Gastroesophageal sphincter (tissue), 3 donors: ENCODE measurements at regions not wholly inside any gene's neighbourhood (a gene's known extent, or its start where the extent isn't known, plus 50 kb on each side); places are given as distances from the start of the nearest gene placed in this dataset.
"Not testable (repeated sequence)": the region's sequence is repeated elsewhere in the genome, so short reads cannot be mapped to it uniquely, and the experiment has no call there.

Experiments
- EP300 ChIP-seq: sonication (generic); formaldehyde crosslinking; IDR thresholded peaks from one replicate; pipeline ENCODE4 v1.6.1; 2017; ENCODE audit warnings: antibody characterized with exemption, mild to moderate bottlenecking
- POLR2A ChIP-seq, 2 donors: fragments of 450-650 bp; IDR thresholded peaks; one replicate each; pipeline ENCODE4 v1.6.1; 2017; ENCODE audit warnings: antibody characterized with exemption in 2 of 2, mild to moderate bottlenecking in 2 of 2, moderate library complexity in 1 of 2
- POLR2AphosphoS5 ChIP-seq: sonication (generic); formaldehyde crosslinking; IDR thresholded peaks from one replicate; pipeline ENCODE4 v1.6.1; 2017; ENCODE audit warnings: antibody characterized with exemption
- TF ChIP-seq, protein P1 (sequence below), 4 experiments: fragments of 200-600 bp in 2 of 4; fragments of 450-650 bp in 2 of 4; sonication (generic) in 1 of 4; IDR thresholded peaks; one replicate each; pipeline ENCODE4 v1.5.1; 2017 to 2019; ENCODE audit warnings: antibody characterized with exemption in 4 of 4, mild to moderate bottlenecking in 2 of 4, moderate library complexity in 2 of 4

DNA sequence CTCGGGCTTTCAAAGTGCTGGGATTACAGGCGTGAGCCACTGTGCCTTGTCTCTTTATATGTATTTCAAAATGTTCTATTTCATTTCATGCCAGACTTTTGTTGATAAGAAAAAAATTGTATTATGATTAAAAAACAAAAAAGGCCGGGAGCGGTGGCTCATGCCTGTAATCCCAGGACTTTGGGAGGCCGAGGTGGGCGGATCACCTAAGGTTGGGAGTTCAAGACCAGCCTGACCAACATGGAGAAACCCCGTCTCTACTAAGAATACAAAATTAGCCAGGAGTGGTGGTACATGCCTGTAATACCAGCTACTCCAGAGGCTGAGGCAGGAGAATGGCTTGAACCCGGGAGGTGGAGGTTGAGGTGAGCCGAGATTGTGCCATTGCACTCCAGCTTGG, 121.9 kb downstream of the KCNJ18 start:
- TF ChIP-seq, protein P1, sequence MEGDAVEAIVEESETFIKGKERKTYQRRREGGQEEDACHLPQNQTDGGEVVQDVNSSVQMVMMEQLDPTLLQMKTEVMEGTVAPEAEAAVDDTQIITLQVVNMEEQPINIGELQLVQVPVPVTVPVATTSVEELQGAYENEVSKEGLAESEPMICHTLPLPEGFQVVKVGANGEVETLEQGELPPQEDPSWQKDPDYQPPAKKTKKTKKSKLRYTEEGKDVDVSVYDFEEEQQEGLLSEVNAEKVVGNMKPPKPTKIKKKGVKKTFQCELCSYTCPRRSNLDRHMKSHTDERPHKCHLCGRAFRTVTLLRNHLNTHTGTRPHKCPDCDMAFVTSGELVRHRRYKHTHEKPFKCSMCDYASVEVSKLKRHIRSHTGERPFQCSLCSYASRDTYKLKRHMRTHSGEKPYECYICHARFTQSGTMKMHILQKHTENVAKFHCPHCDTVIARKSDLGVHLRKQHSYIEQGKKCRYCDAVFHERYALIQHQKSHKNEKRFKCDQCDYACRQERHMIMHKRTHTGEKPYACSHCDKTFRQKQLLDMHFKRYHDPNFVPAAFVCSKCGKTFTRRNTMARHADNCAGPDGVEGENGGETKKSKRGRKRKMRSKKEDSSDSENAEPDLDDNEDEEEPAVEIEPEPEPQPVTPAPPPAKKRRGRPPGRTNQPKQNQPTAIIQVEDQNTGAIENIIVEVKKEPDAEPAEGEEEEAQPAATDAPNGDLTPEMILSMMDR (IDR thresholded peaks at IDR 0.05), result not testable (repeated sequence)
- TF ChIP-seq POLR2A (IDR thresholded peaks at IDR 0.05); POLR2AphosphoS5; EP300: not testable (repeated sequence)
